ENCODE measurements at regions not wholly inside any gene's neighbourhood (a gene's known extent, or its start where the extent isn't known, plus 50 kb on each side); places are given as distances from the start of the nearest gene placed in this dataset.

GRCh38 chr17:79258041-79258440, 183.4 kb downstream of the ENGASE start:
- Histone ChIP-seq H3K4me3 (no peak overlapping the region), H3K27ac (no peak overlapping the region), H3K27me3 (peaks cover 85% of the 10 kb centered on the region), H3K36me3 (no peaks in the 10 kb centered on the region), H3K9me3 (no peaks in the 10 kb centered on the region), H3K4me1 (no peaks in the 10 kb centered on the region)
- TF ChIP-seq POLR2A (IDR thresholded peaks at IDR 0.05) (no peak), CTCF (IDR thresholded peaks at IDR 0.05) (no peak), EP300 (IDR thresholded peaks at IDR 0.05) (no peak)
- 90% methylated on average over 4 of the region's 8 CpGs; no CpG with 5 or more reads in 1 of the 2 donors for WGBS, 2 donors (ENCODE audit: low coverage in 1 of 2)
- ATAC-seq, result no peak

GRCh38 chr17:79255926-79256585, 181.4 kb downstream of the ENGASE start:
- H3K36me3 ChIP-seq, result no peaks in the 10 kb centered on the region
- TF ChIP-seq EP300 (IDR thresholded peaks at IDR 0.05), result no peak
- no peak for TF ChIP-seq POLR2A (IDR thresholded peaks at IDR 0.05)
- TF ChIP-seq POLR2AphosphoS5 (IDR thresholded peaks at IDR 0.05), result no peak
- TF ChIP-seq CTCF (IDR thresholded peaks at IDR 0.05), result no peak
- ATAC-seq, result no peak
- H3K4me1 ChIP-seq, result no peaks in the 10 kb centered on the region
- no peaks in the 10 kb centered on the region for H3K9me3 ChIP-seq
- peaks cover 97% of the 10 kb centered on the region for H3K27me3 ChIP-seq
- no peak overlapping the region for H3K27ac ChIP-seq
- no peak overlapping the region for H3K4me3 ChIP-seq
- 79 to 88% methylated on average over 2 to 13 of the region's 14 CpGs for WGBS, 2 donors (ENCODE audit: low coverage in 1 of 2)

- Histone ChIP-seq H3K27me3 (peaks cover 93% of the 10 kb centered on the region), H3K4me1 (no peaks in the 10 kb centered on the region), H3K9me3 (no peaks in the 10 kb centered on the region), H3K36me3 (no peaks in the 10 kb centered on the region), H3K27ac (no peak overlapping the region), H3K4me3 (no peak overlapping the region)
- ATAC-seq, result no peak
- TF ChIP-seq POLR2AphosphoS5 (IDR thresholded peaks at IDR 0.05), result no peak
- 85% methylated on average over 4 of the region's 11 CpGs; no CpG with 5 or more reads in 1 of the 2 donors for WGBS, 2 donors (ENCODE audit: low coverage in 1 of 2)
Measured at GRCh38 chr17:79255456-79255855, 180.8 kb downstream of the ENGASE start.

- no peak overlapping the region for H3K4me3 ChIP-seq
- no peak for TF ChIP-seq EP300 (IDR thresholded peaks at IDR 0.05)
- peaks cover 91% of the 10 kb centered on the region for H3K27me3 ChIP-seq
- no peak overlapping the region for H3K27ac ChIP-seq
- ATAC-seq, result no peak
- 95% methylated on average over 5 of the region's 6 CpGs; no CpG with 5 or more reads in 1 of the 2 donors for WGBS, 2 donors (ENCODE audit: low coverage in 1 of 2)
- H3K36me3 ChIP-seq, result no peaks in the 10 kb centered on the region
- H3K4me1 ChIP-seq, result no peaks in the 10 kb centered on the region
- H3K9me3 ChIP-seq, result no peaks in the 10 kb centered on the region
Measured at GRCh38 chr17:79255046-79255445, 180.4 kb downstream of the ENGASE start.

GRCh38 chr17:79252886-79253285, 178.3 kb downstream of the ENGASE start:
- Histone ChIP-seq H3K9me3 (no peaks in the 10 kb centered on the region), H3K27ac (no peak overlapping the region), H3K4me3 (no peak overlapping the region), H3K36me3 (no peaks in the 10 kb centered on the region), H3K4me1 (no peaks in the 10 kb centered on the region), H3K27me3 (peaks cover 89% of the 10 kb centered on the region)
- 15 to 30% methylated on average over 3 to 6 of the region's 12 CpGs for WGBS, 2 donors (ENCODE audit: low coverage in 1 of 2)
- ATAC-seq, result no peak
- no peak for TF ChIP-seq EP300 (IDR thresholded peaks at IDR 0.05)
- TF ChIP-seq POLR2A (IDR thresholded peaks at IDR 0.05), result no peak
- TF ChIP-seq CTCF (IDR thresholded peaks at IDR 0.05), result no peak
- no peak for TF ChIP-seq POLR2AphosphoS5 (IDR thresholded peaks at IDR 0.05)

- H3K36me3 ChIP-seq, result no peaks in the 10 kb centered on the region
- no peaks in the 10 kb centered on the region for H3K9me3 ChIP-seq
- no peak overlapping the region for H3K27ac ChIP-seq
- TF ChIP-seq CTCF (IDR thresholded peaks at IDR 0.05) (no peak), POLR2AphosphoS5 (IDR thresholded peaks at IDR 0.05) (no peak), EP300 (IDR thresholded peaks at IDR 0.05) (no peak), POLR2A (IDR thresholded peaks at IDR 0.05) (no peak)
- H3K4me1 ChIP-seq, result no peaks in the 10 kb centered on the region
- ATAC-seq, result no peak
- no peak overlapping the region for H3K4me3 ChIP-seq
- H3K27me3 ChIP-seq, result peaks cover 87% of the 10 kb centered on the region
- 82% methylated on average over 4 of the region's 4 CpGs; no CpG with 5 or more reads in 1 of the 2 donors for WGBS, 2 donors (ENCODE audit: low coverage in 1 of 2)
Measured at GRCh38 chr17:79251824-79252223, 177.2 kb downstream of the ENGASE start.
